Suprapubic skin (tissue), 3 donors: ENCODE measurements at regions not wholly inside any gene's neighbourhood (a gene's known extent, or its start where the extent isn't known, plus 50 kb on each side); places are given as distances from the start of the nearest gene placed in this dataset.

Experiments
- CTCF ChIP-seq, 2 donors: fragments of 200-600 bp in 1 of 2; fragments of 450-650 bp in 1 of 2; sonication (generic) in 1 of 2; IDR thresholded peaks; one replicate each; pipeline ENCODE4 v1.5.1; 2016 to 2019; ENCODE audit warnings: antibody characterized with exemption in 2 of 2, mild to moderate bottlenecking in 1 of 2, moderate library complexity in 1 of 2
- POLR2AphosphoS5 ChIP-seq, 3 donors: sonication (generic); formaldehyde crosslinking; IDR thresholded peaks; one replicate each; pipeline ENCODE4 v1.6.1; 2017; ENCODE audit warnings: antibody characterized with exemption in 3 of 3

DNA sequence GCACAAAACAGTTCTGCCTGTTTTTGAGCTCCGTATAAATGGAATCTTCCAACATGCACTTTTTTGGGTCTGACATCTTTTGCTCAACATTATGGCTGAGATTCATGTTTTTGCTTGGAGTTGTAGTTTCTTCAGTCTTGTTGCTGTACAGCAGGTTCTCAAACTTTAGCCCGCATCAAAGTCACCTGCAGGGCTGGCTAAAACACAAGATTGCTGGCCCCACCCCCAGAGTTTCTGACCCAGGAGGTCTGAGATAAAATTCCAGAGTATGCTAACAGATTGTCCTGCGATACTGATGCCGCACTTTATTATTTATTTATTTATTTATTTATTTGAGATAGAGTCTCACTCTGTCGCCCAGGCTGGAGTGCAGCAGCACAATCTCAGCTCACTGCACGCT lies 79.8 kb upstream of the WASF3 start:
- TF ChIP-seq POLR2AphosphoS5 (IDR thresholded peaks at IDR 0.05) = no peak
- no peak for TF ChIP-seq CTCF (IDR thresholded peaks at IDR 0.05)
